OCI-LY3 (cell line): ENCODE measurements at regions not wholly inside any gene's neighbourhood (a gene's known extent, or its start where the extent isn't known, plus 50 kb on each side); places are given as distances from the start of the nearest gene placed in this dataset.

Experiments used
- EZH2phosphoT487 ChIP-seq: fragments of 200-600 bp; shearing (Covaris generic); IDR thresholded peaks from 2 replicates; pipeline ENCODE4 v1.6.1; 2018; ENCODE audit warnings: antibody characterized with exemption, mixed run types, low read depth
- TF ChIP-seq, protein P1 (sequence below): fragments of 200-600, 300-600 bp; sonication (generic); IDR thresholded peaks from 2 replicates; pipeline ENCODE4 v1.5.1; 2014; ENCODE audit warnings: antibody characterized with exemption, low read length, low read depth

DNA sequence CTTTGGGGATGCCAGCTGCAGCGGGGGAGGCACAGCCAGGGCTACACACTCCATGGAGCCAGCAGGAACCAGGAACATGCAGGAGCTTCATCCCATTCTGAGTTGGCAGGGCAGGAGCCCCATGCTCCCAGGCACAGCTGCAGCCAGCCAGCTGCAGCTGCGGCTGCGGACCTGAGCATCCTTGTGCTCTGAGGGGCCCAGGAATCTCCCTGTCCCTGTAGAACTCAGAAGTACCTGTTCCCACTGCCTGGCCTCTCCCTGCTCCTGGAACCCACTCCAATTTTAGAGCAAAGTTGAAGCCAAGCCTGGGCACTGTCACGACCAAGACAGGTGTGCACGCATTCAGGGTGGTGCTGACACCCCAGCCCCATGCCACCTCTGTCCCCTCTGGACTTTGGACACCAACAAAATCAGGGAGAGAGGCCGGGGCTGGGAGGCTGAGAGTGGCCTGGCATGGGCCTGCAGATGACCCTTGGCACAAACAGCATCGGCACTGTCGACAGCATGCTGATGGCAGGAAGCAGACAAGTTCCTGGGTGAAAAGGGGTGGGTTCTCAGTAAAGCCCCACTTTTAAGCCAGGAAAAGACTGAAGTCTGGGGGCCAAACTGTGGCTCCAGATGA lies 257.3 kb upstream of the LRFN5 start:
- TF ChIP-seq, protein P1, sequence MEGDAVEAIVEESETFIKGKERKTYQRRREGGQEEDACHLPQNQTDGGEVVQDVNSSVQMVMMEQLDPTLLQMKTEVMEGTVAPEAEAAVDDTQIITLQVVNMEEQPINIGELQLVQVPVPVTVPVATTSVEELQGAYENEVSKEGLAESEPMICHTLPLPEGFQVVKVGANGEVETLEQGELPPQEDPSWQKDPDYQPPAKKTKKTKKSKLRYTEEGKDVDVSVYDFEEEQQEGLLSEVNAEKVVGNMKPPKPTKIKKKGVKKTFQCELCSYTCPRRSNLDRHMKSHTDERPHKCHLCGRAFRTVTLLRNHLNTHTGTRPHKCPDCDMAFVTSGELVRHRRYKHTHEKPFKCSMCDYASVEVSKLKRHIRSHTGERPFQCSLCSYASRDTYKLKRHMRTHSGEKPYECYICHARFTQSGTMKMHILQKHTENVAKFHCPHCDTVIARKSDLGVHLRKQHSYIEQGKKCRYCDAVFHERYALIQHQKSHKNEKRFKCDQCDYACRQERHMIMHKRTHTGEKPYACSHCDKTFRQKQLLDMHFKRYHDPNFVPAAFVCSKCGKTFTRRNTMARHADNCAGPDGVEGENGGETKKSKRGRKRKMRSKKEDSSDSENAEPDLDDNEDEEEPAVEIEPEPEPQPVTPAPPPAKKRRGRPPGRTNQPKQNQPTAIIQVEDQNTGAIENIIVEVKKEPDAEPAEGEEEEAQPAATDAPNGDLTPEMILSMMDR = no peak
- TF ChIP-seq EZH2phosphoT487 = no peak
